SK-MEL-5 (cell line): ENCODE measurements at regions not wholly inside any gene's neighbourhood (a gene's known extent, or its start where the extent isn't known, plus 50 kb on each side); places are given as distances from the start of the nearest gene placed in this dataset.

ENCODE experiments used
- DNase-seq: peaks from one replicate; pipeline ENCODE4 v3.0.0-alpha.2; 2016; ENCODE audit warnings: low read depth, low spot score
- in situ Hi-C: cut with HindIII; loops from 2 replicates; pipeline ENCODE4 v1.10.0; 2016; ENCODE audit warnings: low sequenced_read_pairs, high pct_unique_total_duplicates, low pct_unique_long_range_greater_than_20kb

GRCh38 chr7:46568420-46569132 lies 647.5 kb upstream of the IGFBP3 start:
- in situ Hi-C loops = no loop called here
- no peak for DNase-seq

- DNase-seq = no peak
- in situ Hi-C loops = no loop called here
These were observed 646.8 kb upstream of the IGFBP3 start for GRCh38 chr7:46567858-46568257.

GRCh38 chr7:46566097-46566774 lies 645.2 kb upstream of the IGFBP3 start:
- in situ Hi-C loops = no loop called here
- DNase-seq = no peak

- in situ Hi-C loops = no loop called here
These were observed 644.4 kb upstream of the IGFBP3 start for GRCh38 chr7:46565253-46566096.

GRCh38 chr7:46559194-46559832 lies 638.2 kb upstream of the IGFBP3 start:
- in situ Hi-C loops = no loop called here
- DNase-seq = no peak

More at GRCh38 chr7:46565253-46566096, 644.4 kb upstream of the IGFBP3 start:
- no peak for DNase-seq

GRCh38 chr7:46558482-46559193 lies 637.6 kb upstream of the IGFBP3 start:
- in situ Hi-C loops = no loop called here
- no peak for DNase-seq

GRCh38 chr7:46557781-46558180 lies 636.7 kb upstream of the IGFBP3 start:
- DNase-seq = no peak
- in situ Hi-C loops = no loop called here

GRCh38 chr7:46557295-46557711 lies 636.2 kb upstream of the IGFBP3 start:
- in situ Hi-C loops = no loop called here
- DNase-seq = no peak

GRCh38 chr7:46554688-46555422 lies 633.8 kb upstream of the IGFBP3 start:
- in situ Hi-C loops = no loop called here
- DNase-seq = no peak

GRCh38 chr7:46551603-46552002 lies 630.5 kb upstream of the IGFBP3 start:
- in situ Hi-C loops = no loop called here
- no peak for DNase-seq

- in situ Hi-C loops = no loop called here
- DNase-seq = no peak
These were observed 629.8 kb upstream of the IGFBP3 start for GRCh38 chr7:46550864-46551263.

- in situ Hi-C loops = no loop called here
- no peak for DNase-seq
These were observed 629.0 kb upstream of the IGFBP3 start for GRCh38 chr7:46549892-46550639.

GRCh38 chr7:46549347-46549746 lies 628.3 kb upstream of the IGFBP3 start:
- no peak for DNase-seq
- in situ Hi-C loops = no loop called here

- in situ Hi-C loops = no loop called here
- no peak for DNase-seq
These were observed 626.0 kb upstream of the IGFBP3 start for GRCh38 chr7:46547044-46547443.

- no peak for DNase-seq
- in situ Hi-C loops = no loop called here
These were observed 624.7 kb upstream of the IGFBP3 start for GRCh38 chr7:46545790-46546189.

- in situ Hi-C loops = no loop called here
- no peak for DNase-seq
These were observed 623.4 kb upstream of the IGFBP3 start for GRCh38 chr7:46544396-46545008.
